ENCODE measurements at regions not wholly inside any gene's neighbourhood (a gene's known extent, or its start where the extent isn't known, plus 50 kb on each side); places are given as distances from the start of the nearest gene placed in this dataset.

DNA sequence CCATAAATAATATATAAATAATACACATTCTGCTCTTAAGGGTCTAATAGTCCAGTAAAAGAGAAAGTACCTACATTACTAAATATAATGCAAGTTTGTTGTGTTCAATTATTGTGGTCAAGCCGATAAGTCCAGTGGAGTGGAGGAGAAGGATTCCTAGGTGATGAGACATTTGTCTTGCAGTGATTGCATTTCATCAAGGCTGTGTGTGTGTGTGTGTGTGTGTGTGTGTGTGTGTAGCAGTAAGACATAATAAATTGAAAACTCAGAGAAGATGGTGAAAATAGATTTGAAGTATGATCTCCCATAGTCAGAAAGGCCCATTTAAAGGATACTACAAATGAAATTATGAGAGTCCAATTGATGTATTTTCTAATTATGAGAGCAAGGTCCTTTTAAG, 192.5 kb upstream of the SEMA3C start:
- no peak for TF ChIP-seq CTCF (IDR thresholded peaks at IDR 0.05)
- TF ChIP-seq POLR2A (IDR thresholded peaks at IDR 0.05): no peak

Data from adrenal gland (tissue), 5 donors.